Activated naive CD8-positive, alpha-beta T cell (primary cell): ENCODE measurements at regions not wholly inside any gene's neighbourhood (a gene's known extent, or its start where the extent isn't known, plus 50 kb on each side); places are given as distances from the start of the nearest gene placed in this dataset.
"Not testable (repeated sequence)": the region's sequence is repeated elsewhere in the genome, so short reads cannot be mapped to it uniquely, and the experiment has no call there.

Experiments used
- H3K27ac Mint-ChIP-seq: one replicate; pipeline ENCODE4 v1.8.0; 2021; ENCODE audit warnings: mixed read lengths
- H3K27me3 Mint-ChIP-seq: one replicate; pipeline ENCODE4 v1.8.0; 2021; ENCODE audit warnings: mixed read lengths
- H3K36me3 Mint-ChIP-seq: one replicate; pipeline ENCODE4 v1.8.0; 2021; ENCODE audit warnings: mixed read lengths
- H3K4me1 Mint-ChIP-seq: one replicate; pipeline ENCODE4 v1.8.0; 2021; ENCODE audit warnings: low read depth, mixed read lengths
- H3K4me3 Mint-ChIP-seq: one replicate; pipeline ENCODE4 v1.8.0; 2021; ENCODE audit warnings: mild to moderate bottlenecking, mixed read lengths
- H3K9me3 Mint-ChIP-seq: one replicate; pipeline ENCODE4 v1.8.0; 2021; ENCODE audit warnings: low read depth, mixed read lengths

DNA sequence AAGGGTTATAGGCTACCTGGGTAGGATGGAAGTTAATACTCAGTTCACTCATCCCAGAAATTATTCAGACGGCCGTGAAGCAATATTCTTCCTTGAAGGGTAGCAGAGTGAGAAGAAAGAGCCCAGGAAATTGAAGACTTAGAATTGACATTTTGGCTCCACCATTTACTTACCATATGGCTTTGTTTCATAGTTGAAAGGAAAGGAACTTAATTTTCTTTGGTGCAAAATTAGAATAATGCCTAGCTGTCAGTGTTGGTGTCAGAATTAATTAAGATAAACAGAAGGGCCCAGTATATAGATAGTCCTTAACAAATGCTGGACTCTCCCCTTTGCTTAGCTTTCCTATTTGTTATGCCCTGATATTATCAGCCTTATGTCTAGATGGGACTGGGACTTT is 263.2 kb downstream of the KCNJ3 start:
- no peaks in the 10 kb centered on the region for H3K36me3 Mint-ChIP-seq
- H3K4me3 Mint-ChIP-seq = no peak overlapping the region
- no peak overlapping the region for H3K27ac Mint-ChIP-seq
- H3K4me1 Mint-ChIP-seq = no peaks in the 10 kb centered on the region
- H3K27me3 Mint-ChIP-seq = no peaks in the 10 kb centered on the region
- H3K9me3 Mint-ChIP-seq = no peaks in the 10 kb centered on the region

DNA sequence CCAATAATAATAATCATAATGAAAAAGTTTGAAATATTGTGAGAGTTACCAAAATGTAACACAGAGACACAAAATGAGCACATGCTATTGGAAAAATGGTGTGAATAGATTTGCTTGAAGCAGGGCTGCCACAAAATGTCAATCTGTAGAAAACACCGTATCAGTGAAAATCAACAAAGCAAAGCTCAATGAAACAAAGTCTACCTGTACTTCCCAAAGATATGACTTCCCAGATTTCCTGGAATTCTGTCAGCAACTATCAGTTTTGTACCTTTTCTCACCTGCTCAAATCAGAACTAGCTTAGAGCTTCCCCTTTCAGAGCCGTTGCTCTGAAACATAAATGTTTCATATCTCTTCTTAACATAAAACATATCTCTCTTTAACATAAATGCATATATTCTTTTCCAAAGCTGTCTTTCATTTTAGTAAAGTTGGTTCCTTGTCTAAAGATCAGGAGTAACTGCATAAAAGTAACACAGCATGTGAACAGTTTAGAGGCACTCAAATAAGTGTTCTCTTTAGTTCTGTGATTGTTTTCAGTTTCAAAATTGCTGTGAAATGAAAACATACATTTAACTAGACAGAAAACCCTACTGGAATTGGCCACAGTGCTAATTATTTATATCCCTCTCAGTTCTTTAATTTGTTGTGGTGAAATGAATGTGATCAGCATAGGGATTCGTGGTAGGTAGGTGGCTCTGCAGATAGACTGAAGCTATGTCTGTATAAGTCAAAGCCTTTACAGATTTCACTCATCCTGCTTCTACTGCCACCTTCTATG is 262.5 kb downstream of the KCNJ3 start:
- Mint-ChIP-seq H3K27me3 (no peaks in the 10 kb centered on the region), H3K9me3 (no peaks in the 10 kb centered on the region), H3K4me3 (no peak overlapping the region), H3K36me3 (no peaks in the 10 kb centered on the region), H3K27ac (no peak overlapping the region), H3K4me1 (no peaks in the 10 kb centered on the region)

DNA sequence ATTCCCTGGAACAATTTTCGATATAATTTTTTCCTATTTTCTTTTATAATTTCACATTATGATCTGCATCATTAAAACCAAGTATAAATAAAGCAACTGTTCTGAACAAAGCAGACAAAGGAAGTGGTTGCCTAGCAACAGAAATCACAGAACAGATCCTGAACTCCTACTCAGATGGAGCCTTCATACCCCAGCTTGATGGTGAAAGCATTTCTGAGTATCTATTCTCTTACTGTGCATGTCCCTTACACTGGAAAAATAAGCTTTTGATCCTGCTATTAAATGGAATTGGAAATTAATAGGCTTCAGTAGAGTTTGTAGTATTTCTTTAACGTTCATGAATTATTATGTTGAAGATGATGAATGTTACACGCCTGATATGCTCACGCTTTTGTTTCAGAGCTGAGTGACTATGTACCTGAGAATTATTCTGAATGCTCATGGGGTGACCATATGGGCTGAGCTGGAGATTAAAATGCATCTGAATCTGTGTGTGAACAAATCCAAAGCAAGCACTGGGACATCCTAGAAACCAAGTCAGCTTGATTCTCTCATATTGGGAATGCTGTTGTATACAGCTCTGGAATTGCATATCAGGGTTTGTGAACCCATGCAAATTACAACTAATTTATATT is 254.0 kb downstream of the KCNJ3 start:
- peaks cover 3% of the 10 kb centered on the region for H3K9me3 Mint-ChIP-seq
- no peaks in the 10 kb centered on the region for H3K36me3 Mint-ChIP-seq
- no peak overlapping the region for H3K27ac Mint-ChIP-seq
- no peak overlapping the region for H3K4me3 Mint-ChIP-seq
- H3K27me3 Mint-ChIP-seq = no peaks in the 10 kb centered on the region
- no peaks in the 10 kb centered on the region for H3K4me1 Mint-ChIP-seq

DNA sequence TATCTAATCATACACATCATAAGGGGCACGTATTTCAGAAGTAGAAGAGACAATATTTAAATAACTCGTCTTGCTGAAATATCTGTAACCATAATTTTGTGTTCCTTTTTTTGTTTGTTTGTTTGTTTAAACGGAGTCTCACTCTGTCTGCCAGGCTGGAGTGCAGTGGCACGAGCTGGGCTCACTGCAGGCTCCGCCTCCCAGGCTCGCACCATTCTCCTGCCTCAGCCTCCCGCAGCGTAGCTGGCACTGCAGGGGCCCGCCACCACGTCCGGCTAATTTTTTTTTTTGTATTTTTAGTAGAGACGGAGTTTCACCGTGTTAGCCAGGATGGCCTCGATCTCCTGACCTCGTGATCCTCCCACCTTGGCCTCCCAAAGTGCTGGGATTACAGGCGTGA is 248.9 kb downstream of the KCNJ3 start:
- H3K4me1 Mint-ChIP-seq, H3K4me3 Mint-ChIP-seq, H3K27me3 Mint-ChIP-seq, H3K36me3 Mint-ChIP-seq, H3K27ac Mint-ChIP-seq, H3K9me3 Mint-ChIP-seq: not testable (repeated sequence)

DNA sequence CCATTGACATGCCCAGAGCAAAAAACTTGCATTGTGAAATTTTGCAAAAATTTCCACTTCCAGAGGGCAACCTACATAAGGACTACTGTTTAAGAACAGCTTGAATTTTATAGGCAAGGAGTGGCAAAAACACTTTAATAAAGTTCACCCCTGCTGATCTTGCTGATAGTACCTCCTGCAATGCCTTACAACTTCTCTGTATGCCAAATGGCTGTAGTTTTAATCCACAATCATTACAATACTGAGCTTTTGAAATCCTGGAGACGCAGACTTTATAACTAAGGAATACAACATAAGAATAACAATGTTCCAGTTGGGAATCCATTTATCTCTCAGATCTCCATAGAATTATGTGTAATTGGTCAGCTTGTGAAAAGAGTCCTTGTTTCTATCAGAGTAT is 247.5 kb downstream of the KCNJ3 start:
- H3K9me3 Mint-ChIP-seq = no peaks in the 10 kb centered on the region
- H3K27me3 Mint-ChIP-seq = no peaks in the 10 kb centered on the region
- no peak overlapping the region for H3K27ac Mint-ChIP-seq
- H3K4me1 Mint-ChIP-seq = no peaks in the 10 kb centered on the region
- no peaks in the 10 kb centered on the region for H3K36me3 Mint-ChIP-seq
- H3K4me3 Mint-ChIP-seq = no peak overlapping the region

- Mint-ChIP-seq H3K27ac (no peak overlapping the region), H3K4me1 (no peaks in the 10 kb centered on the region), H3K27me3 (no peaks in the 10 kb centered on the region), H3K36me3 (no peaks in the 10 kb centered on the region), H3K9me3 (no peaks in the 10 kb centered on the region), H3K4me3 (no peak overlapping the region)
Measured at GRCh38 chr2:154941379-154941778, 242.9 kb downstream of the KCNJ3 start.

DNA sequence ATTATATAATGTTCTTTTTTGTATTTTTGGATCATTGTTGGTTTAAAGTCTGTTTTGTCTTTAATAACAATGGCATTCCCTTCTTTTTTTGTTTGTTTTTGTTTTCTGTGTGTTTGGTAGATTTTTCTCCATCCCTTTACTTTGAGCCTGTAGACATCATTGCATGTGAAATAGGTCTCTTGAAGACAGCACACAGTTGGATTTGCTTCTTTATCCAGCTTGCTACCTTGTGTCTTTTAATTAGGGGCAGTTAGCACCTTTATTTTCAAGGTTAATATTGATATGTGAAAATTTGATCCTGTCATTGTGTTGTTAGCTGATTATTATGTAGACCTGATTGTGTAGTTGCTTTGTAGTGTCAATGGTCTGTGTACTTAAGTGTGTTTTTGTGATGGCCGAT is 235.7 kb downstream of the KCNJ3 start:
- Mint-ChIP-seq H3K4me1 (no peaks in the 10 kb centered on the region), H3K4me3 (no peak overlapping the region), H3K27me3 (no peaks in the 10 kb centered on the region), H3K36me3 (no peaks in the 10 kb centered on the region), H3K27ac (no peak overlapping the region), H3K9me3 (peaks cover 6% of the 10 kb centered on the region)

DNA sequence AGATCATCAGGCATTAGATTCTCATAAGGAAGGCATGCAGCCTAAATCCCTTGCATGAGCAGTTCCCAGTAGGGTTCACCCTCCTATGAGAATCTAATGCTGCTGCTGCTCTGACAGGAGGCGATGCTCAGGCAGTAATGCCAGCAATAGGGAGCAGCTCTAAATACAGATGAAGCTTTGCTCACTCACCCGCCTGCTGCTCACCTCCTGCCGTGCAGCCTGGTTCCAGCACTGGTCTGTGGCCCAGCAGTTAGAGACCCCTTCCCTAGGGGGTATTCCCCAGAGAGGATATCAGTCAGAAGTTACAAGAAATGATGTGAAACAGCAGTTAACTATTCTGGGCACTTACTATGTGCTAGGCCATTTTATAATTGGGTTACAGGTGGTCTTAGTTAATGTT is 226.0 kb downstream of the KCNJ3 start:
- H3K27me3 Mint-ChIP-seq = no peaks in the 10 kb centered on the region
- no peak overlapping the region for H3K27ac Mint-ChIP-seq
- no peaks in the 10 kb centered on the region for H3K4me1 Mint-ChIP-seq
- no peaks in the 10 kb centered on the region for H3K36me3 Mint-ChIP-seq
- H3K4me3 Mint-ChIP-seq = no peak overlapping the region
- H3K9me3 Mint-ChIP-seq = no peaks in the 10 kb centered on the region

DNA sequence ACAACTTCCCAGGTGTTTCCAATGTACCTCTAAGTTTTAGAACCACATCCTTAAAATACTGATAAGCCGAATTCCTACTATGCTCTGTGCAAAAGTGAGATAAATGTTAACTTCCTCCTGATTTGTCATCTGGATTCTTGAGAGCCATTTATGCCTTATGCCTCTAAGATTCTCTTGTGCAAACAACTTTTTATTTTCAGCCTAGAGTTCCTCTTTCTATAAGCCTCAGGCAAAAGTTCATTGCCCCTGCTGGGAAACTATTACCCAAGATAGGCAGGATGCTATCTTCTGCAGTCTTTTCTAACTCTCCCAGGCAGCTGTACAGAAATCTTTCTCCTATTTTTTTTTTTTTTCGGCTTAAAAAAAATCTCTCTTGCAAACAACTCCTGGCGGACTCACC is 216.1 kb downstream of the KCNJ3 start:
- no peak overlapping the region for H3K4me3 Mint-ChIP-seq
- H3K27me3 Mint-ChIP-seq = no peaks in the 10 kb centered on the region
- no peak overlapping the region for H3K27ac Mint-ChIP-seq
- H3K36me3 Mint-ChIP-seq = no peaks in the 10 kb centered on the region
- peaks cover 3% of the 10 kb centered on the region for H3K9me3 Mint-ChIP-seq
- H3K4me1 Mint-ChIP-seq = no peaks in the 10 kb centered on the region

- Mint-ChIP-seq H3K4me3 (no peak overlapping the region), H3K36me3 (no peaks in the 10 kb centered on the region), H3K27me3 (no peaks in the 10 kb centered on the region)
Measured at GRCh38 chr2:154912215-154912614, 213.7 kb downstream of the KCNJ3 start.

GRCh38 chr2:154911729-154912128 is 213.2 kb downstream of the KCNJ3 start:
- no peak overlapping the region for H3K4me3 Mint-ChIP-seq
- no peak overlapping the region for H3K27ac Mint-ChIP-seq
- H3K36me3 Mint-ChIP-seq = no peaks in the 10 kb centered on the region
- no peaks in the 10 kb centered on the region for H3K27me3 Mint-ChIP-seq
- no peaks in the 10 kb centered on the region for H3K4me1 Mint-ChIP-seq
- H3K9me3 Mint-ChIP-seq = peaks cover 3% of the 10 kb centered on the region

More at GRCh38 chr2:154912215-154912614, 213.7 kb downstream of the KCNJ3 start:
- no peak overlapping the region for H3K27ac Mint-ChIP-seq
- H3K4me1 Mint-ChIP-seq = no peaks in the 10 kb centered on the region
- peaks cover 3% of the 10 kb centered on the region for H3K9me3 Mint-ChIP-seq

- H3K4me3 Mint-ChIP-seq = no peak overlapping the region
- peaks cover 3% of the 10 kb centered on the region for H3K9me3 Mint-ChIP-seq
- H3K27me3 Mint-ChIP-seq = no peaks in the 10 kb centered on the region
- H3K4me1 Mint-ChIP-seq = no peaks in the 10 kb centered on the region
- no peaks in the 10 kb centered on the region for H3K36me3 Mint-ChIP-seq
- no peak overlapping the region for H3K27ac Mint-ChIP-seq
Measured at GRCh38 chr2:154910701-154911100, 212.2 kb downstream of the KCNJ3 start.

DNA sequence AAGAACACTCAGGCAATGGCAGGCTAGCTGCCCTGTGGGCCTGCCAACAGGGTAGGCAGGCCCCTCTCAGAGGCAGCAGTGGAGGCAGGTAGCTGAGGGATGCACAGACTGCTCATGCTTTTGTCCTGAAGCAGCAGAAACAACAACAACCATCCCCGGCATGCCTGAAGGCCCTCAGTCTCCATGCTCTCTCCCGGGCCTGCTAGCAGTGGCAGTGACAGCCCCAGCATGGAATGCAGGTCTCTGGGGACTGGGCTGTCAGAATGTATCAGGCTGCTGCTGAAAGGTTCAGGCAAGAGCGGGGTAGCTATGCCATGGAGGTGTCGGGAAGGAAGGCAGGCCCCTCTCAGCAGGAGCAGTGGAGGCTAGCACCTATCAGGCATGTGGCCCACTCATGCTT is 209.8 kb downstream of the KCNJ3 start:
- H3K9me3 Mint-ChIP-seq = peaks cover 3% of the 10 kb centered on the region
- no peaks in the 10 kb centered on the region for H3K27me3 Mint-ChIP-seq

More for the DNA sequence above, 209.8 kb downstream of the KCNJ3 start:
- Mint-ChIP-seq H3K4me3 (no peak overlapping the region), H3K27ac (no peak overlapping the region), H3K4me1 (no peaks in the 10 kb centered on the region), H3K36me3 (no peaks in the 10 kb centered on the region)
